Neural cell (in vitro differentiated cells): ENCODE measurements at regions not wholly inside any gene's neighbourhood (a gene's known extent, or its start where the extent isn't known, plus 50 kb on each side); places are given as distances from the start of the nearest gene placed in this dataset.

ENCODE experiments used
- CTCF ChIP-seq: fragments of 450-650 bp; IDR thresholded peaks from 2 replicates; pipeline ENCODE4 v1.5.1; 2014; ENCODE audit warnings: antibody characterized with exemption, mild to moderate bottlenecking, moderate library complexity; ENCODE audit not compliant: poor library complexity, severe bottlenecking
- EP300 ChIP-seq: fragments of 450-650 bp; conservative IDR thresholded peaks from 2 replicates; pipeline ENCODE4 v1.6.1; 2014; ENCODE audit warnings: antibody characterized with exemption, mild to moderate bottlenecking, moderate library complexity; ENCODE audit not compliant: poor library complexity, severe bottlenecking
- EZH2 ChIP-seq: fragments of 200-600, 300-800 bp; shearing (Covaris generic), sonication (generic); IDR thresholded peaks from 2 replicates; pipeline ENCODE4 v1.6.1; 2014; ENCODE audit warnings: antibody characterized with exemption, low read length, borderline replicate concordance, mild to moderate bottlenecking; ENCODE audit not compliant: insufficient read depth, poor library complexity, severe bottlenecking

- TF ChIP-seq CTCF (no peak), EZH2 (no peak), EP300 (no peak)
These were observed 128.4 kb downstream of the TM9SF2 start for GRCh38 chr13:99629641-99630040.
